ENCODE measurements at regions not wholly inside any gene's neighbourhood (a gene's known extent, or its start where the extent isn't known, plus 50 kb on each side); places are given as distances from the start of the nearest gene placed in this dataset.

DNA sequence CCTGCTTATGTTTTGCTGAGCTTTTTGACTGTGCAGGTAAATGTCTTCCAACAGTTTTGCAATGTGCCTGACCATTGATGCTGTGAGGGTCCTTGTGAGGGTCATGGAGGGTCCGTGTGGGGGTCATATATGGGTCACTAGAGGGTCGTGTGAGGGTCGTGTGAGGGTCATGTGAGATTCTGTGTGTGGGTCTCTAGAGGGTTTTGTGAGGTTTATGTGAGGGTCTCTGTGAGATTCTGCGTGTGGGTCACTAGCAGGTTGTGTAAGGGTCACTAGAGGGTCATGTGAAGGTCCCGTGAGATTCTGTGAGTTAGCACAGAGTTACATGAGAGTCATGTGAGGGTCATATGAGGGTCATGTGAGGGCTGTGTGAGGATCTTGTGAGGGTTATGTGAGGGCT lies 263.9 kb upstream of the B3GAT1 start:
- peak; percentile 41 for DNase-seq (ENCODE audit: low spot score)

DNA sequence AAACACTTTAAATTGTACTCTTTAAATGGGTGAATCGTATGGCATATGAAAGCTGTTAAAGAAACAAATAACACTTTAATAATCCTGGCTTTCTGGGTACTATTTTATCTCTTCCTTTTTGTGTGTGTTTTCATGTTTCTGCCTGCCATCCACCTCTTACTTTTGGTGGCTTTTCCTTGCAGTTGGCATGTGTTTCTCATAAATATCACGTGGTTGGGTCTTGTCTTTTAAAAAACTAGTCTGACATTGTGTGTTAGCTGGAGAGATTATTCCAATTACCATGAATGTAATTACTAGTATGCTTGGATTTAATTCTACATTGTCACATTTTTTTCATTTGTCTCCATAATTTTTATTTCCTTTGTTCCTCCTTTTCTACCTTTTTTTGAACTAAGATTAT lies 262.9 kb upstream of the B3GAT1 start:
- no peak for DNase-seq (ENCODE audit: low spot score)

DNA sequence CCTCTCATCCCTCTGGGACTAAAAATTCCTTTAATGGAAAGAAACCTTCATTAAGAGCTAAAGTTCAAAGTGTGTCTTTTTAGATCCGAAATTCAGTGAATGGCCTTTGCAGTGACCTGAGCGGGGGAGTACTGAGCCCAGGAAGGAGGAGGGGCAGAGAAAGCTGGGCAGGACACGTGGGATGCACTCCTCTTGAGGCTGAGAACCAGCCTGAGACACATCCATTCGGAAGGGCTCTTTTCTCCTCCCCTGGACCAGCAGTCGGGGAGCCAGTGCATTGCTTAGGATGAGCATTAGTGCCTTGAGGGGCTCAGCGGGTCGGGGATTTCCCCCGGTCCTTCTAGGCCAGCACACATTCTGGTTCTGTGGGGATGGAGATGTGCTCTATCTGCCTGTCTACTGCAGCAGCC lies 258.9 kb upstream of the B3GAT1 start:
- no peak for DNase-seq (ENCODE audit: low spot score)

DNA sequence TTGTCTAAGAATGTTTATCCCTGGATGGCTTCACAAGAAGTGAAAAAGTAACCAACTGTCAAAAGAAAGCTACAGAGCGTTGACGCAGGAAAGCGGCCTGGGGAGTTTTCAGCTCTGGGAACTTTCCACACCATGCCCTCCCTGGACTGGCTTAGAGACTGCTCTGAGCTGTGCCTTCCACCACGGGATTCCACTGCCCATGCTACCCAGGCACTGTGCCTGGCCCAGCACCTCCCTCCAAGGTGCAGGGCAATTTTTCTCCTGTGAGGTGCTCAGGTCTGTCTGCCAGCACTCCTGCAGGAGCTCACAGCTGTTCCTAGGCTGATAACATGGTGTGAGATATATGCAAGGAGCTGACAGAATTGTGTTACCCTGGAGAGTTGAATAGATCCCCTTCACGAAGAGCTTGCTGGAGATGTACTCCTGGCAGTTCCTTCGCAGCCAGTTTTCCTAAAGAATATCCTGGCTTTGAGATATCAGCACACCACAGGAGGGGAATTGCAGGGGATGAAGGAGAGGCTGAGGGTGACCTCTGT lies 258.3 kb upstream of the B3GAT1 start:
- no peak for DNase-seq (ENCODE audit: low spot score)

DNA sequence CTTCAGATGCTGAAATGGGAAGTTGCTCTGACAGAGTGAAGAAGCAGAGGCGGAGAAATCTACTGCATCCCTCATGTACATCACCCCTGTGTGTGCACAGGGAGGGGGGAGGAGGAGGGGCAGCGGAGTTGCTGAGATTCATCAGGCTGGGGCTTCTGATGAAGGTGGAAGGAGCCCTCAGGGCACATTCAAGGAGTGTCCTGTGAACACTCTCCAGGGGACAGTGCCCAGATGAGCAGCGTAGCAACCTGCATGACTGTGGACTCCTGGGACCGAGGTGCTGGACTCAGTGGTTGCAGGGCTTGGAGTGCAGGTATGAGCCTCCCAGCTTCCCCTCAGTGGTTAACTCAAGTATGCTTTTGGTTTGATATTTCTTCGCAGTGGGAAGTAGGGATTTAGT lies 257.8 kb upstream of the B3GAT1 start:
- peak; percentile 65 for DNase-seq (ENCODE audit: low spot score)

DNA sequence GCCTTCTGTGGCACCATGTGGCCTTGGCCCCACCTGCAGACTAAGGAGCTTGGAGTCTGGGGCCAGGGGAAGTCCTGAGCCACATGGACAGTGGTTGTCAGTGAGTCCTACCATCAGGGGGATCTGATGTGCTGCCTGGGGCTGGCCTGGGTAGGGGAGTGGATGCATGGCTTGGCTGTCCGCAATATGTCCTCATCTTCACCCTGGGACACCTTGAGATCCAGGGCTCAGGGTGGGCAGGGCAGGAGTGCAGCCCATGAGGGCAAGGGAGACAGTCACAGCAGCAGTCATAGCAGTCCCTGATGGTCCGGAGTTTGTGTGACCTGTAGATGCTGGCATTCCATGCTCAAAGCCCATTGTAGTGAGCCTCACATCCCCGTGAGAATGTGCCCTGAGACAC lies 256.8 kb upstream of the B3GAT1 start:
- DNase-seq (ENCODE audit: low spot score), result no peak

DNA sequence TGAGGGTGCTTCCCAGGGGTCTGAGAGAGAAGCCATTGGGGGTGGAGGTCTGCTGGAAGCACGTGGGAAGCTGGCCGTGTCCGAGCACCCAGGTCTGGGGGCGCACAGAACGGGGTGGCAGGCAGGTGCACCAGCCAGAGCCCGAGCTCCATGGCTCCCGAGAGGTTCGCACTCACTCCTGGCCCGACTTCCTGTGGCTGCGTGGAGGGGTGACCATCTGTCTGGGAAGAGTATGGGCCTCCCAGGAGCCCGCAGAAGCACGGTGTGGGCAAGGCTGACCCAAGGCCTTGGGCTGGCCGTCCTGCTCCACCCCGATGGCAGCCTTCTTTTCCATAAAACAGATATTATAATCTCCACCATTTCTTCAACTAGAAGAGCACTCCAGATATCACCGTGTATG lies 256.0 kb upstream of the B3GAT1 start:
- peak; percentile 30 for DNase-seq (ENCODE audit: low spot score)

DNA sequence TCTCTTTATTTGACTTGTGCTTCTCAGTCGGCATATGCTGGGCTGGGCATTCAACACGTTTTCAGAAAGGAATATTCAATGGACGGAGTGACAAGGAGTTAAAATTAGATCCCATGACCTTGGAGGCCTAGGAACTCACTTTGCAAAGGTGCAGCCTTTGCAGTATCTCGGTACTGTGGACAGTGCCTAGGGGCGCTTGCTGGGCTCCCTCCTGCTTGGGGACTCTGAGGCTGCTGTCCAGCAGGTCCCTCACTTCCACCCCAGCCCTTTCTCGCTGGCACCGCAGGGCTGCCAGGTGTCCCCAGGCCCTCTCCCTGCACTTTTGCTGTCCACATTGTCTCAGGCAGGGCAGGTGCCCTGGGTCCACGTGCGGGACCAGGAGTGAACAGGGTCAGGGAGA lies 255.5 kb upstream of the B3GAT1 start:
- DNase-seq (ENCODE audit: low spot score), result peak; percentile 71

DNA sequence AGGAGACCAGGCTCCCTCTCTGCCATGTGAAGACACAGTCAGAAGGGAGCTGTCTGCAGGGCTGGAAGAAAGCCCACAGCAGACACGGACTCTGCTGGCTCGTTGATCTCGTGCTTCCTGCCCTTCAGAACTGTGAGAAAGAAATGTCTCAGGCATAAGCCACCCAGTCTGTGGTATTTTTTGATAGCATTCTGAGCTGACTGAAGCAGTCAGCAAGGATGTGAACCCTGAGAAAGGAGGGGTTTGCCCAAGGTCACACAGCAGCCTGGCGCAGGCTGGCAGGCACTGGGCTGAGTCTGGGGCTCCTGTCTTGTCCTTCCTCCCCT lies 255.1 kb upstream of the B3GAT1 start:
- DNase-seq (ENCODE audit: low spot score), result no peak

DNA sequence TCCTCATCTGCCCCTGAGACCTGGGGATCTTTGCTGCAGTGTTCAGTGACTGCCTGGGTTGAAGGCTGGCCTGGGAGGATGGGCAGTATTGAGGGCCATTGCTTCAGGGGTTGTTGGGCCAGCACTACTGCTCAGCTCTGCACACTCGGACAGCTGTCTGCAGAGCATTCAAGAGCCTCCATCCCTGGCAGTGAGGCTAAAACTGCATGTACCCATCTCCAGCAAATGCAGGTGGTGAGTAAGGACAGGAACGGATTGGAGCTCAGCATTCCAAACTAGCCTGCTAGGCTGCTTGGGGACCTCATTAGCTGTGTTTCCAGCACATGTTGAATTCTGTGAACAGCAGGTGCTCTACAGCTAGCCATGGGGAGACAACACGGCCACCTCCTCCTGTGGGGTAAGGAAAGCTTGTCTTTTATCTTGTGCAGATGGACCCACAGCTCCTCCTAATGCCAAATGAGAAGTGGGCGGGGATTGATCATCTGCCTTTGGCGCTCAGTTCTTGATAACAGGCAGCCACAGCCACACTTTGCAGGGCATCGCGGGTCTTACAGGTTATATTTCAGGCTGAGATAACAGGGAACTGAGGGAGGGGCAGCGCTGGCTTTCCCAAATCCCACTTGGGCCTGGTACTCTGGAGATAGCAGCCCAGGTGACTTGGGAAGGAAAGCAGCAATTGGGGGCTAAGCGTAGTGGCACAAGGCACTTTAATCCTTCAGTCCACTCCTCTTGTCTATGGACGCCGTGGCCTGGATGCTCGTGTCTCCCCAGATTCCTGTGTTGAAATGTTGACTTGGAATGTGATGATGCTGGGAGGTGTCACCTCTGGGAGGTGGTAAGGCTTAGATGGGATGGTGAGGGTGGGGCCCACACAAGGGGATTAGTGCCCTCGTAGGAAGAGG lies 254.5 kb upstream of the B3GAT1 start:
- peak; percentile 60 for DNase-seq (ENCODE audit: low spot score)

DNA sequence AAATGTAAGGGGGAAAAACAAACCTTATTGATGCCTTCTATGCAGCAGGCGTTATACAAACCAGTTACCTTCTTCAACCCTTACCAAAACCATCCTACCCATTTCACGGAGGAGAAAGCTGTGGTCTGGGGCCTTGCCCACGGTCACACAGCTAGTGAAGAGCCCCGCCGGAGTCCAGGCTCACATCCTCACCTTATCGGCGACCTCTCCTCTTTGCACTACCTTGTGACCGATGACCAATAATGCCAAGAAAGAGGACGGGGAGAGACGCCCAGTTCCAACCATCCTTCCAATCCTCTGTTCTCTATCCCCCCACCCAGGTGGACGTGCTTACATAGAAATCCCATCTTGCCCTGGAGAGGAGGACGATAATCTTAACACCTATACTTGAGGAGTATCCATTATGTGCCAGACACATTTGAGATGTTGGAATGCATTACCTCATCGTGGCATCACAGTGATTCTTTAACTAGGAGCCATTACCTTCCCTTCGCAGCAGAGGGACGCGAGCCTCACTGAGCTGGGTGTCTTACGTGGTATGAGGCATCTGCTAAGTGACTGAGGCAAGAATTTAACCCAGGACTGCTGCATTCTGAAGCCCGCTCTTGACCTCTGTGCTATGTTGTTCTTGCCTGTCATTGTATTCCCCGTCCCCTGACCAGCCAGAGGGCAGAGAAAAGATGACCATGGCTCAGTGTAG lies 253.7 kb upstream of the B3GAT1 start:
- peak; percentile 45 for DNase-seq (ENCODE audit: low spot score)

DNA sequence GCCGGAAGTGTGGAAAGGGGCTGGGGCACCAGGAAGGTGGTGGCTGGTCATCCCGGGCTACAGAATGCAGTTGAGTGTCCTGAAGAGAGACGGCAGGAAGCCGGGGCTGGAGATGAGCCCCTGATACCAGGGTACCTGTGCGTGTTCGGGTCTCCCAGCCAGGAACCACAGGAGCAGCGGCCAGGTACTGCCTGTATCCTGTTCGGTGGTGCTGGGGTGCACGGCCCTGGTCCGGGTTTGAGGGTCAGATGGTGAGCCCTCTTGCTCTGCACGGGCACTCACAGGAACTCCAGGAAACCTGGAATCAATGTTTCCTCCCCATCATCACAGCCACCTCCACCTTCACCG lies 253.1 kb upstream of the B3GAT1 start:
- peak; percentile 80 for DNase-seq (ENCODE audit: low spot score)

DNA sequence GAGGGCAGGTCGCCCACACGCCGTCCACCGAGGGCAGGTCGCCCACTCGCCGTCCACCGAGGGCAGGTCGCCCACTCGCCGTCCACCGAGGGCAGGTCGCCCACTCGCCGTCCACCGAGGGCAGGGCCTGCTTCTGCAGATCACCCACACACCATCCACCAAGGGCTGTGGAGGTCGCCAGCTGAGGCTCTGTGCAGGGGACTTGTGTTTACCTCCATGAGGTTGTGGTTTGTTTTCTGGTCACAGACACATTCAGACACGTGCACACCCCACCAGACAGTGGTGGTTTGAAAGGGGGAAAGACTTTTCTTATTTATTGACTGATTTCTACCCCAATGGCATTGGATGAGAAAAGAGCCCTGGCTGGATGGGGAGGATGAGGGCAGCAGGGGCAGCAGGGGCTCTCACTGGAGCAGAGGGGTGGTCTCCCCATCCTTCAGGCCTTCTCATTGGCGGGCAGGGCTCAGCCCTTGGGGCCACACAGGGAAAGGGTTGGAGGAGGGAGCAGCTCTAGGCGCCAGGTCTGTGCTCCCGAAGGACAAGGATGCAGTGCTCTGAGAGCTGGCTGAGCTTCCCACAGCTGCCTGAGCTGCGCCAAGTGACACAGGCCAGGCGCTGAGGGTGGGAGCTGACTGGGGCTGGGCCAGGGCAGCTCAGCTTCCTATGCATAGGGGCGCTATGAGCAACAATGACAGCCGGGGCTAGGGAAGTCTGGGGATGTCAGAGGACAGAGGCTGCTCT lies 252.6 kb upstream of the B3GAT1 start:
- peak; percentile 81 for DNase-seq (ENCODE audit: low spot score)

DNA sequence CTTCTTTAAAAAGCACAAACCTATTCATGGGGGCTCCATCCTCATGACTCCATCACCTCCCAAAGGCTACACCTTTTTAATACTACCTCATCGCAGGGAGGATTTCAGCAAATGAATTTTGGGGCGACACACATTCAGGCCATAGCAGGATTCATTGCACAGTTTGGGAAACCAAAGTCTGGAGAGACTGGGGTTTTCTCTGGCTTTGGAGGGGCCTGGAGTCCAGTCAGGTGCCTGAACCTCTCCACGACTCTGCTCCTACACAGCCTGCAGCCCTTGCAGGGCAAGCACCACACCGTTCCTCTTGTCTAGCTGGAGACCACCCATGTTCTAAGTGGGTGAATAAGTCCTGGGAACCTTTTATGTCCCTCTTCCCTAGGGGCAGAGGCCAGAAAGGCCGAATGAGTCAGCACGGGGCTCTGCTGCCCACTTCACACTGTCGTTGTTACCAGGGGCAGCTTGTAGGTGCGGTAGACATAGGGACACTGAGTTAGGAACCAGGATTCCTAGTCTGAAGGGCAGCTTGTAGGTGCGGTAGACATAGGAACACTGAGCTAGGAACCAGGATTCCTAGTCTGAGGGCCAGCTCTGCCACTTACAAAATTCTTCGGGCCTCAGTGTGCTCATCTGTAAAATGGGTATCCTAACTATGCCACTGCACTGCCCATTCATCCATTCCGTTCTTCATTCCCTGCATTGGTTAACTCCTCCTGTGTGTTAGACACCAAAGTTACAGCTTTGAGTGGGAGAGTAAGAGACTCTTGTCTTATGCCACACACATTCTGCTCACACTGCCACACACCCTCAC lies 251.7 kb upstream of the B3GAT1 start:
- peak; percentile 84 for DNase-seq (ENCODE audit: low spot score)

DNA sequence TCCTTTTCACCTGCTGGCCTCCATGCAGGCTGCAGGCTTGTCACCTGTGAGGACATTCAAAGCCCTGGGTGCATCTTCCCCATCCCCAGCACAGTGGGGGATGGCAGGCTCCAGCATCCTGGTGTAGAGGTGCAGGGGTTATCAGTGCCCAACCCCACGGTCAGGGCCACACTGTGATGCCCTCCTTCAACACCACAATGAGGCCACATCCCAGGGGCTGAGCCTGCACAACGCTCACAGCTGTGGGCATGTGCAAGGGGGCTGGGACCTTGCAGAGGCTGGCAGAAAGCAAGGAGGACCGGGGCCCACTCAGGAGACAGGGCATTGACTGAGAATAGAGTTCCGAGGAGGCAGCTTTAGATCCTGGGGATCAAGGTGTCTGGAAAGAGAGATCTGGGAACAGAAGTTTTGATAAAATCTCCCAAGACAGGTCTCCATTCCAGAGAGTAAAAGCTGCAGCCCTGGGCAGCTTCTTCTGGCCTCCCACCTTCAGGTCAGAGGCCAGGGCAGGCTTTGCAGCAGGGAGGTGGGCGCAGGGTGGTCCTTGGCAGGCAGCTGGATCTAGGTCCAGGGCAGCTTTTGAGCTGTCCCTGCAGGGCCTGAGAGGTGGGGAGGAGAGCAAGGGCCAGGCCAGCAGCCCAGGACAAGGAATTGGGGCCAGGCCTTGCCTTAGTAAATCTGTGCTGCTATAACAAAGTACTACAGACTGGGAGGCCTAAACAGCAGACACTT lies 250.8 kb upstream of the B3GAT1 start:
- DNase-seq (ENCODE audit: low spot score), result peak; percentile 74

DNA sequence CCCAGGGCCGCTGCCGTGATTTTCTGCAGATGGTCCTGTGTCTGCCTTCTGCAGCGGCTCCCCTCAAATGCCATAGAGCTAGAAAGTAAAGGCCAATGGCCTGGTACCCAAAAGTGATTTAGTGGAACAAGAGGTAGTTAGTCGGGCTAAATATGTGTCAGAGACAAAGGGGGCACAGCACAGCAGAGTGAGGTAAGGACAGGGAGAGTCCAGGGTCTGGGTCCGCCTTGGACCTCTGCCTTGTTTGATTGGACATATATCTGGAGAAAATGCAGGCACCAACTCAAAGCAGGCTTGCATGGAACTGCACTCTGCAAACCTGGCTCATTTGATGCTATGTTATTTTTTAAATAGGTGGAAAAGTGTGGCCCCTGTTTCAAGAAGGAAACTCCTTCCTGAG lies 249.6 kb upstream of the B3GAT1 start:
- peak; percentile 74 for DNase-seq (ENCODE audit: low spot score)

DNA sequence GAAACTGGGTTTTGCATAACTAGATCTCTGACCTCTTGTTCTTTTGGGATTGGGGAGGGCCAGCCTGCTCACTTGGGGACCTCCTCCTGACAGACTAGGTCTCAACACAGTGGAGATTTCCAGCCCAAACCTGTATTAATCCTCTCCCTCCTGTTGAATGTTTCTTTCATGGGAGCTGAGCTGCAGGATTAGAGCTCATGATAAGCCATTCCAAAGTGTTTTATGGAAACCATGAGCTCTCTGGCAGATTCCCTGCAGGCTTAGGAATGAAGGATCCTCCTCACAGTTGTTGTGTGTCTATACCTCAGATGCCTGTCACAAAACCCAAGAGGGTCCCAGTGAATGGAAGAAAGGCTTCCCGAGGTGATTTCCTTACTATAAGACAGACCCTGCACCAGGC lies 248.4 kb upstream of the B3GAT1 start:
- DNase-seq (ENCODE audit: low spot score), result no peak

DNA sequence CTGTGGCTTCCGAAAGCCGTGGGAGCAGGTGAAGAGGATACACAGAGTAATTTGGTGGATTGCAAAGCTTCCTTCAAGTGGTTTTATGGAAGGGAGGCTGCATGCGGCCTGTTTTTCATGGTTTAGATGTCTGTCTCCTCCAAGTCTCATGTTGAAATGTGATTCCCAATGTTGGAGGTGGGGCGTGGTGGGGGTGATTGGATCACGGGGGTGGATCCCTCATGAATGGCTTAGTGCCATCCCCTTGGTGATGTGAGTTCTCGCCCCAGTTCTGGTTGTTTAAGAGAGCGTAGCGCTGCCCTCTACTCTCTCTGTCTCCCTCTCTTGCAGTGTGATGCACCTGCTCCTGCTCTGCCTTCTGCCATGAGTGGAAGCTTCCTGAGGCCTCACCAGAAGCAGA lies 247.8 kb upstream of the B3GAT1 start:
- DNase-seq (ENCODE audit: low spot score), result peak; percentile 24

DNA sequence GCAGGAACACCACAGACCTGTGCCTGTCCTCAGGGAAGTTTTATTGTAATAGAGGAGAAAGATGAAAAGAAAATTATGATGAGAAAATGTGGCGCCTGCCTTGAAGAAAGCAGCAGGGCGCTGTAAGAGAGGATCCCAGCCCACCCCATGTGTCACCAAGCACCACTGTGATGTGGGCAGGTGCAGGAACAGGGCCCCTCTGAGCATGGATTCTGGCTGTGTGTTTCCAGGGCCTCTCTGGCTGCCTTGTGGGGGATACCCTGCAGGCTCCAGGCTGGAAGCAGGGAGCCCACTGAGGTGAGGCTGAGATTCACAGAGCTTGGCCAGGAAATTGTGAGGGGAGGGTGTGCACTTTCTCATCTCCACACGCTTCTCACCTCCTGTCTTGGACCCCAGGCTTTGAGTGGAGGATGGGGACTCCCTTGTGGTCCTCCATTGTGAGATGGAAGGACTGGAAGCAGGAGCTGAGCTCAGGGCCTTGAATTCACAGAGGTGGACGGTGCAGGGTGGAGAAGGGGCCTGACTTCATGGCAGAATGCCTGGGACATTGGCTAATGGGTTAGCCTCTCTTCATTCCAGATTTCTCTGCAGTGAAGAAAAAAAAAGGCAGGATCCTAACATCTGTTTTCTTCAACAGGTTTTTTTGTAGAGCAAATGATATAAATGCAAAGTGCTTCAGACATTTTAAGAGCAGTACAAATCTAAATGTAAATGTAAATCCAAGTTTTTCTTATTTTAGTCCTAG lies 246.6 kb upstream of the B3GAT1 start:
- DNase-seq (ENCODE audit: low spot score), result peak; percentile 47

DNA sequence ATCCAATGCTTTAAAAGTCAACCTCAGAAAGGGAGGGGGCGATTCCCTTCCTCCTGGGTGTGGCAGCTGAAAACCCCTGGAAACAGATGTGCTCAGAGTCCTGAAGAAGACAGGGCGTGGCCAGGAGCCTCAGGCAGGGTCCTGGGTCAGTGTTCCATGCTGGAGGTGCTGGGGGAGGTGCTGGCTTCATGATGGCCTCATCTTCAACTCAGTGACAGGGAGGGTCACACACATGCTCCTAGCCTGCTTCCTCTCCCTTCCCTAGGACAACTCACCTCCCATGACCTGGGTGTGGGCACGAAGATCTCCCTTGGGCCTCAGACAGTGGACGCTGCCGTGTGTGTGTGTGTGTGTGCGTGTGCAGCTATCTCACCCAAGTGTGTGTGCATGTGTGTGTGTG lies 245.6 kb upstream of the B3GAT1 start:
- peak; percentile 18 for DNase-seq (ENCODE audit: low spot score)
